ENCODE measurements at regions not wholly inside any gene's neighbourhood (a gene's known extent, or its start where the extent isn't known, plus 50 kb on each side); places are given as distances from the start of the nearest gene placed in this dataset.

DNA sequence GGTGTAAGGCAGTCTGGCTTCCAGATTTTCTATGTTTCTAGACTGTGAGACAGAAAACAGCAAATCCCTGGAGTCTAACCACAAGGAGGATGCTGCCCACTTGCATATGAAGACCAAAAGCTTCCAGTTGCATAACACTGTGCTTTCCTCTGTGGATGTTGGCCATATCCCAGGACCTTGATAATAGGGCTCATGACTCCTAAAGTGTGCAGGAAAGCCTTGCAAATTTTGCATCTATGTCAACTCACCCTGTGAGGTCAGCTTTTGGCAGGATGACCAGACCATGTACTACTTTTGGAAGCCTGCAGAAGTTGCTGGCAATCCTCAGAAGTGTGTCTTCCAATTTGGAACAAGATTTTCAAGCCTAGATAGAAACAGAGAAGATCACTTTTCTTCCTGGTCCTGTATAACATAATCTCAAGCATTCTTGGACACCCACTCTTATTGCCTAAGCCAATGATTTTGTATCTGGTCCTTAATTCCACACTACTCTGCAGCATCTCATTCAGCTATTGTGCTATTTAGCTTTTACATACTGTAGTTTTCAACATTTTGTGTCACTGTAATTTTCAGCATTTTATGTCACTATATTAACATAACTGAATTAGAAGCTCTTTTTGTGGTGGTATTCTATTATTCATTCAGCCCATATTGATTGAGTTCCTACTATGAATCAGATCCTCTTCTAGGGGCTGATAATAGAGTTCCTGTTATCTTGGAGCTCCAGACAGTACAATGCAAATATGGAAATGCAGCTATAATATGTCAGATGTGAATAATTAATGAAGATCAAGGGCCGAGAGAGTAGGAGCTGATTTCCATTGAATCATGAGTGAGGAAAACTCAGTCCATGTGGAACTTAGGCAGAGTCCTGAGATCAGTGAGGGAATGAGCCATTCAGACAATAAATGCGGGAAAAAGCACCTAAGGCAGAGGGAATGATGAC lies 85.3 kb upstream of the RAB27B start:
- TF ChIP-seq, protein P1, sequence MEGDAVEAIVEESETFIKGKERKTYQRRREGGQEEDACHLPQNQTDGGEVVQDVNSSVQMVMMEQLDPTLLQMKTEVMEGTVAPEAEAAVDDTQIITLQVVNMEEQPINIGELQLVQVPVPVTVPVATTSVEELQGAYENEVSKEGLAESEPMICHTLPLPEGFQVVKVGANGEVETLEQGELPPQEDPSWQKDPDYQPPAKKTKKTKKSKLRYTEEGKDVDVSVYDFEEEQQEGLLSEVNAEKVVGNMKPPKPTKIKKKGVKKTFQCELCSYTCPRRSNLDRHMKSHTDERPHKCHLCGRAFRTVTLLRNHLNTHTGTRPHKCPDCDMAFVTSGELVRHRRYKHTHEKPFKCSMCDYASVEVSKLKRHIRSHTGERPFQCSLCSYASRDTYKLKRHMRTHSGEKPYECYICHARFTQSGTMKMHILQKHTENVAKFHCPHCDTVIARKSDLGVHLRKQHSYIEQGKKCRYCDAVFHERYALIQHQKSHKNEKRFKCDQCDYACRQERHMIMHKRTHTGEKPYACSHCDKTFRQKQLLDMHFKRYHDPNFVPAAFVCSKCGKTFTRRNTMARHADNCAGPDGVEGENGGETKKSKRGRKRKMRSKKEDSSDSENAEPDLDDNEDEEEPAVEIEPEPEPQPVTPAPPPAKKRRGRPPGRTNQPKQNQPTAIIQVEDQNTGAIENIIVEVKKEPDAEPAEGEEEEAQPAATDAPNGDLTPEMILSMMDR (tag by site-specific recombination; IDR thresholded peaks at IDR 0.05), result no peak
- TF ChIP-seq ZNF548 (tag by site-specific recombination; IDR thresholded peaks at IDR 0.05) (no peak), HOXA7 (CRISPR knock-in tag; IDR thresholded peaks at IDR 0.05; ENCODE audit: borderline replicate concordance) (no peak), YY1 (tag by site-specific recombination; IDR thresholded peaks at IDR 0.05) (no peak), ZNF248 (tag by site-specific recombination; IDR thresholded peaks at IDR 0.05) (no peak), ZNF132 (tag by site-specific recombination; IDR thresholded peaks at IDR 0.05; ENCODE audit: borderline replicate concordance) (no peak), TCF7L2 (IDR thresholded peaks at IDR 0.05; ENCODE audit: borderline replicate concordance, low read depth, low read length) (no peak), ZNF76 (tag by site-specific recombination; IDR thresholded peaks at IDR 0.05; ENCODE audit: borderline replicate concordance, low read depth) (no peak)
- TF ChIP-seq, protein P2, sequence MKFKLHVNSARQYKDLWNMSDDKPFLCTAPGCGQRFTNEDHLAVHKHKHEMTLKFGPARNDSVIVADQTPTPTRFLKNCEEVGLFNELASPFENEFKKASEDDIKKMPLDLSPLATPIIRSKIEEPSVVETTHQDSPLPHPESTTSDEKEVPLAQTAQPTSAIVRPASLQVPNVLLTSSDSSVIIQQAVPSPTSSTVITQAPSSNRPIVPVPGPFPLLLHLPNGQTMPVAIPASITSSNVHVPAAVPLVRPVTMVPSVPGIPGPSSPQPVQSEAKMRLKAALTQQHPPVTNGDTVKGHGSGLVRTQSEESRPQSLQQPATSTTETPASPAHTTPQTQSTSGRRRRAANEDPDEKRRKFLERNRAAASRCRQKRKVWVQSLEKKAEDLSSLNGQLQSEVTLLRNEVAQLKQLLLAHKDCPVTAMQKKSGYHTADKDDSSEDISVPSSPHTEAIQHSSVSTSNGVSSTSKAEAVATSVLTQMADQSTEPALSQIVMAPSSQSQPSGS (tag by site-specific recombination; IDR thresholded peaks at IDR 0.05; ENCODE audit: low read depth), result no peak
- TF ChIP-seq, protein P3, sequence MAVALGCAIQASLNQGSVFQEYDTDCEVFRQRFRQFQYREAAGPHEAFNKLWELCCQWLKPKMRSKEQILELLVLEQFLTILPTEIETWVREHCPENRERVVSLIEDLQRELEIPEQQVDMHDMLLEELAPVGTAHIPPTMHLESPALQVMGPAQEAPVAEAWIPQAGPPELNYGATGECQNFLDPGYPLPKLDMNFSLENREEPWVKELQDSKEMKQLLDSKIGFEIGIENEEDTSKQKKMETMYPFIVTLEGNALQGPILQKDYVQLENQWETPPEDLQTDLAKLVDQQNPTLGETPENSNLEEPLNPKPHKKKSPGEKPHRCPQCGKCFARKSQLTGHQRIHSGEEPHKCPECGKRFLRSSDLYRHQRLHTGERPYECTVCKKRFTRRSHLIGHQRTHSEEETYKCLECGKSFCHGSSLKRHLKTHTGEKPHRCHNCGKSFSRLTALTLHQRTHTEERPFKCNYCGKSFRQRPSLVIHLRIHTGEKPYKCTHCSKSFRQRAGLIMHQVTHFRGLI (tag by site-specific recombination; IDR thresholded peaks at IDR 0.05), result no peak
